Osteocyte (in vitro differentiated cells): ENCODE measurements at regions not wholly inside any gene's neighbourhood (a gene's known extent, or its start where the extent isn't known, plus 50 kb on each side); places are given as distances from the start of the nearest gene placed in this dataset.

Experiments used
- DNase-seq: peaks from one replicate; pipeline ENCODE4 v3.0.0; 2021; ENCODE audit warnings: mixed read lengths; ENCODE audit not compliant: unreplicated experiment; ENCODE audit errors: extremely low spot score
- H3K27ac Mint-ChIP-seq: one replicate; pipeline ENCODE4 v1.8.0; 2021; ENCODE audit warnings: mild to moderate bottlenecking, mixed read lengths; ENCODE audit not compliant: unreplicated experiment
- H3K27me3 Mint-ChIP-seq: one replicate; pipeline ENCODE4 v1.8.0; 2021; ENCODE audit warnings: mixed read lengths; ENCODE audit not compliant: unreplicated experiment
- H3K36me3 Mint-ChIP-seq: one replicate; pipeline ENCODE4 v1.8.0; 2021; ENCODE audit warnings: mixed read lengths; ENCODE audit not compliant: unreplicated experiment
- H3K4me1 Mint-ChIP-seq: one replicate; pipeline ENCODE4 v1.8.0; 2021; ENCODE audit warnings: mixed read lengths; ENCODE audit not compliant: unreplicated experiment
- H3K4me3 Mint-ChIP-seq: one replicate; pipeline ENCODE4 v1.8.0; 2021; ENCODE audit warnings: mild to moderate bottlenecking, moderate library complexity, mixed read lengths; ENCODE audit not compliant: unreplicated experiment
- H3K9me3 Mint-ChIP-seq: one replicate; pipeline ENCODE4 v1.8.0; 2021; ENCODE audit warnings: mixed read lengths; ENCODE audit not compliant: unreplicated experiment
- CTCF ChIP-seq: fragments of 200-600 bp; sonication (generic); IDR thresholded peaks from 2 replicates; pipeline ENCODE4 v1.5.0; 2021; ENCODE audit warnings: antibody characterized with exemption, mild to moderate bottlenecking, moderate library complexity

GRCh38 chr9:82810915-82811314, 252.0 kb downstream of the RASEF start:
- no peak for DNase-seq
- no peak for TF ChIP-seq CTCF
- Mint-ChIP-seq H3K4me3 (no peak overlapping the region), H3K9me3 (no peaks in the 10 kb centered on the region), H3K36me3 (no peaks in the 10 kb centered on the region), H3K27ac (no peak overlapping the region), H3K27me3 (peaks cover 2% of the 10 kb centered on the region), H3K4me1 (no peaks in the 10 kb centered on the region)

- H3K9me3 Mint-ChIP-seq, result no peaks in the 10 kb centered on the region
- H3K36me3 Mint-ChIP-seq, result no peaks in the 10 kb centered on the region
- H3K27ac Mint-ChIP-seq, result no peak overlapping the region
- TF ChIP-seq CTCF, result no peak
- H3K4me1 Mint-ChIP-seq, result no peaks in the 10 kb centered on the region
- DNase-seq, result no peak
- no peak overlapping the region for H3K4me3 Mint-ChIP-seq
- no peaks in the 10 kb centered on the region for H3K27me3 Mint-ChIP-seq
Measured at GRCh38 chr9:82819260-82819659, 243.7 kb downstream of the RASEF start.

- Mint-ChIP-seq H3K4me1 (no peaks in the 10 kb centered on the region), H3K36me3 (no peaks in the 10 kb centered on the region), H3K9me3 (no peaks in the 10 kb centered on the region), H3K4me3 (no peak overlapping the region), H3K27ac (no peak overlapping the region), H3K27me3 (no peaks in the 10 kb centered on the region)
- DNase-seq, result no peak
- TF ChIP-seq CTCF, result no peak
Measured at GRCh38 chr9:82820186-82820585, 242.8 kb downstream of the RASEF start.

- Mint-ChIP-seq H3K4me1 (no peaks in the 10 kb centered on the region), H3K4me3 (no peak overlapping the region), H3K27ac (no peak overlapping the region), H3K36me3 (no peaks in the 10 kb centered on the region), H3K9me3 (no peaks in the 10 kb centered on the region), H3K27me3 (peaks cover 6% of the 10 kb centered on the region)
- no peak for TF ChIP-seq CTCF
- DNase-seq, result no peak
Measured at GRCh38 chr9:82829818-82830217, 233.1 kb downstream of the RASEF start.

- no peak for TF ChIP-seq CTCF
- no peak for DNase-seq
- no peaks in the 10 kb centered on the region for H3K36me3 Mint-ChIP-seq
- no peak overlapping the region for H3K4me3 Mint-ChIP-seq
- no peak overlapping the region for H3K27ac Mint-ChIP-seq
- H3K27me3 Mint-ChIP-seq, result peaks cover 3% of the 10 kb centered on the region
- no peaks in the 10 kb centered on the region for H3K9me3 Mint-ChIP-seq
- no peaks in the 10 kb centered on the region for H3K4me1 Mint-ChIP-seq
Measured at GRCh38 chr9:82865524-82865923, 197.4 kb downstream of the RASEF start.
